ENCODE measurements at regions not wholly inside any gene's neighbourhood (a gene's known extent, or its start where the extent isn't known, plus 50 kb on each side); places are given as distances from the start of the nearest gene placed in this dataset.

GRCh38 chr3:66692042-66692765 lies 191.4 kb upstream of the LRIG1 start:
- no peak for DNase-seq (ENCODE audit: low spot score)

GRCh38 chr3:66692766-66693150 lies 191.9 kb upstream of the LRIG1 start:
- no peak for DNase-seq (ENCODE audit: low spot score)

GRCh38 chr3:66693461-66694031 lies 192.7 kb upstream of the LRIG1 start:
- no peak for DNase-seq (ENCODE audit: low spot score)

- no peak for DNase-seq (ENCODE audit: low spot score)
These were observed 201.3 kb upstream of the LRIG1 start for GRCh38 chr3:66702126-66702525.

- no peak for DNase-seq (ENCODE audit: low spot score)
These were observed 202.7 kb upstream of the LRIG1 start for GRCh38 chr3:66703501-66703900.

GRCh38 chr3:66705076-66705475 lies 204.3 kb upstream of the LRIG1 start:
- DNase-seq (ENCODE audit: low spot score), result no peak

- DNase-seq (ENCODE audit: low spot score), result no peak
These were observed 206.1 kb upstream of the LRIG1 start for GRCh38 chr3:66706890-66707289.

- DNase-seq (ENCODE audit: low spot score), result no peak
These were observed 208.7 kb upstream of the LRIG1 start for GRCh38 chr3:66709532-66709931.

GRCh38 chr3:66712210-66712609 lies 211.4 kb upstream of the LRIG1 start:
- no peak for DNase-seq (ENCODE audit: low spot score)

- DNase-seq (ENCODE audit: low spot score), result no peak
These were observed 213.1 kb upstream of the LRIG1 start for GRCh38 chr3:66713921-66714320.

- no peak for DNase-seq (ENCODE audit: low spot score)
These were observed 215.0 kb upstream of the LRIG1 start for GRCh38 chr3:66715806-66716205.

- DNase-seq (ENCODE audit: low spot score), result no peak
These were observed 217.0 kb upstream of the LRIG1 start for GRCh38 chr3:66717806-66718205.

- no peak for DNase-seq (ENCODE audit: low spot score)
These were observed 219.1 kb upstream of the LRIG1 start for GRCh38 chr3:66719796-66720356.

- no peak for DNase-seq (ENCODE audit: low spot score)
These were observed 219.7 kb upstream of the LRIG1 start for GRCh38 chr3:66720508-66720907.

GRCh38 chr3:66722675-66723074 lies 221.9 kb upstream of the LRIG1 start:
- DNase-seq (ENCODE audit: low spot score), result peak; percentile 89

- peak; percentile 29 for DNase-seq (ENCODE audit: low spot score)
These were observed 222.4 kb upstream of the LRIG1 start for GRCh38 chr3:66723231-66723630.

- no peak for DNase-seq (ENCODE audit: low spot score)
These were observed 229.0 kb upstream of the LRIG1 start for GRCh38 chr3:66729687-66730393.

GRCh38 chr3:66738625-66739365 lies 238.0 kb upstream of the LRIG1 start:
- DNase-seq (ENCODE audit: low spot score), result no peak

GRCh38 chr3:66740260-66740659 lies 239.4 kb upstream of the LRIG1 start:
- no peak for DNase-seq (ENCODE audit: low spot score)

- DNase-seq (ENCODE audit: low spot score), result no peak
These were observed 243.7 kb upstream of the LRIG1 start for GRCh38 chr3:66744521-66744920.

GRCh38 chr3:66744986-66745385 lies 244.2 kb upstream of the LRIG1 start:
- no peak for DNase-seq (ENCODE audit: low spot score)

GRCh38 chr3:66747261-66747660 lies 246.4 kb upstream of the LRIG1 start:
- DNase-seq (ENCODE audit: low spot score), result no peak
